Tibial artery (tissue), 4 donors: ENCODE measurements at regions not wholly inside any gene's neighbourhood (a gene's known extent, or its start where the extent isn't known, plus 50 kb on each side); places are given as distances from the start of the nearest gene placed in this dataset.

Source experiments
- DNase-seq, 2 donors: peaks; one replicate each; pipeline ENCODE4 v3.0.0-alpha.2; 2019
- H3K27ac ChIP-seq, 2 donors: fragments of 200-600 bp; sonication (generic) in 1 of 2; 1 replicate in 1 of 2; 2 replicates in 1 of 2; pipeline ENCODE4 v1.5.1; 2018 to 2019; ENCODE audit warnings: mild to moderate bottlenecking in 1 of 2
- H3K27me3 ChIP-seq, 2 donors: fragments of 200-600 bp; sonication (generic) in 1 of 2; one replicate each; pipeline versions ENCODE4 v1.5.1 to v1.6.0; 2016 to 2019
- H3K36me3 ChIP-seq, 3 donors: fragments of 200-600 bp; sonication (generic) in 2 of 3; one replicate each; pipeline ENCODE4 v1.5.1; 2016 to 2019; ENCODE audit warnings: mild to moderate bottlenecking in 2 of 3
- H3K4me1 ChIP-seq, 4 donors: fragments of 200-600 bp; sonication (generic) in 2 of 4; 1 replicate in 3 of 4; 2 replicates in 1 of 4; pipeline ENCODE4 v1.5.1; 2016 to 2019
- H3K4me3 ChIP-seq, 2 donors: fragments of 200-600 bp; sonication (generic) in 1 of 2; 1 replicate in 1 of 2; 2 replicates in 1 of 2; pipeline ENCODE4 v1.5.1; 2018 to 2019; ENCODE audit warnings: mild to moderate bottlenecking in 2 of 2
- H3K9me3 ChIP-seq, 3 donors: fragments of 200-600 bp; sonication (generic) in 1 of 3; one replicate each; pipeline ENCODE4 v1.5.1; 2016 to 2019
- CTCF ChIP-seq, 2 experiments: fragments of 200-600 bp in 1 of 2; fragments of 450-650 bp in 1 of 2; IDR thresholded peaks; one replicate each; pipeline ENCODE4 v1.5.1; 2017 to 2019; ENCODE audit warnings: antibody characterized with exemption in 2 of 2, mild to moderate bottlenecking in 1 of 2, moderate library complexity in 1 of 2
- intact Hi-C: fragments of 100-400 bp; cut with DNase I; formaldehyde crosslinking; loops from one replicate; pipeline ENCODE4 v1.15.0; 2023; ENCODE audit warnings: low total_unique reads

- H3K36me3 ChIP-seq: no peaks in the 10 kb centered on the region
- DNase-seq: peak in 1 of 2 donors; percentile 24
- TF ChIP-seq CTCF (IDR thresholded peaks at IDR 0.05): no peak
- H3K9me3 ChIP-seq: no peaks in the 10 kb centered on the region
- no peaks in the 10 kb centered on the region for H3K4me1 ChIP-seq
- intact Hi-C loops: no loop called here
- peaks cover 0 to 5% of the 10 kb centered on the region in 2 donors for H3K27me3 ChIP-seq
- no peak overlapping the region for H3K4me3 ChIP-seq
- H3K27ac ChIP-seq: no peak overlapping the region
Observed at GRCh38 chr12:3962631-3963483, 89.7 kb upstream of the PARP11 start.

- intact Hi-C loops: no loop called here
- no peak for TF ChIP-seq CTCF (IDR thresholded peaks at IDR 0.05)
- Histone ChIP-seq H3K4me1 (no peaks in the 10 kb centered on the region), H3K27ac (no peak overlapping the region), H3K4me3 (no peak overlapping the region), H3K36me3 (no peaks in the 10 kb centered on the region), H3K9me3 (no peaks in the 10 kb centered on the region), H3K27me3 (no peaks in the 10 kb centered on the region)
- DNase-seq: no peak
Observed at GRCh38 chr12:3961591-3961990, 88.4 kb upstream of the PARP11 start.

- no peak for TF ChIP-seq CTCF (IDR thresholded peaks at IDR 0.05)
- H3K4me3 ChIP-seq: no peak overlapping the region
- no peaks in the 10 kb centered on the region for H3K9me3 ChIP-seq
- H3K27ac ChIP-seq: no peak overlapping the region
- H3K27me3 ChIP-seq: no peaks in the 10 kb centered on the region
- no peaks in the 10 kb centered on the region for H3K4me1 ChIP-seq
- H3K36me3 ChIP-seq: no peaks in the 10 kb centered on the region
- DNase-seq: no peak
- intact Hi-C loops: no loop called here
Observed at GRCh38 chr12:3959799-3960560, 86.8 kb upstream of the PARP11 start.

GRCh38 chr12:3958534-3958933 lies 85.3 kb upstream of the PARP11 start:
- H3K27me3 ChIP-seq: no peaks in the 10 kb centered on the region
- no peak overlapping the region for H3K27ac ChIP-seq
- no peaks in the 10 kb centered on the region for H3K9me3 ChIP-seq
- H3K4me3 ChIP-seq: no peak overlapping the region
- no peaks in the 10 kb centered on the region for H3K36me3 ChIP-seq
- intact Hi-C loops: no loop called here
- TF ChIP-seq CTCF (IDR thresholded peaks at IDR 0.05): no peak
- no peaks in the 10 kb centered on the region for H3K4me1 ChIP-seq
- no peak for DNase-seq

- no peak overlapping the region for H3K27ac ChIP-seq
- no peak for DNase-seq
- H3K36me3 ChIP-seq: no peaks in the 10 kb centered on the region
- H3K9me3 ChIP-seq: no peaks in the 10 kb centered on the region
- peaks cover 0 to 4% of the 10 kb centered on the region in 2 donors for H3K27me3 ChIP-seq
- H3K4me1 ChIP-seq: no peaks in the 10 kb centered on the region
- intact Hi-C loops: no loop called here
- no peak for TF ChIP-seq CTCF (IDR thresholded peaks at IDR 0.05)
- H3K4me3 ChIP-seq: no peak overlapping the region
Observed at GRCh38 chr12:3951380-3952135, 78.4 kb upstream of the PARP11 start.
